Activated naive CD4-positive, alpha-beta T cell treated with Interleukin-2 at 50 U/mL for 16 hours (primary cell): ENCODE measurements at regions not wholly inside any gene's neighbourhood (a gene's known extent, or its start where the extent isn't known, plus 50 kb on each side); places are given as distances from the start of the nearest gene placed in this dataset.

Experiments
- DNase-seq: peaks from one replicate; pipeline ENCODE4 v3.0.0-alpha.2; 2020

DNA sequence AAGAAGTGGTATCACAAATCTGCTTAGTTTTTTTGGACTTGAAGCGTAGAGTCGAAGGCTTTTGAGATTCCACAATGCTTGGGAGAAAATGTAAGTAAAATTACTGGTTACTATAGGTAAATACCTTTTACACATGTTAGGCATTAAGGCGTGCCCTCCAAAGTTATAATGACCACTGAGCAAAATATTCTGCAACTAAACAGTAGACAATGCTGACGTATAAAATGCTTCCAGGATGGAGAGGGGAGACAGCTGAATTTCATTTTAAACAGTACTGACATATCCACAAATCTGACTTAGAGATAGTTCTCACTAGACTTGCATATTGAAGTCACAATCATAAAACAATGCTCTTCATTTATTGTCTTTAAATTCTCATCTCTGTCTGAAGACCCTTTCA is 144.5 kb upstream of the DCN start:
- DNase-seq: no peak

DNA sequence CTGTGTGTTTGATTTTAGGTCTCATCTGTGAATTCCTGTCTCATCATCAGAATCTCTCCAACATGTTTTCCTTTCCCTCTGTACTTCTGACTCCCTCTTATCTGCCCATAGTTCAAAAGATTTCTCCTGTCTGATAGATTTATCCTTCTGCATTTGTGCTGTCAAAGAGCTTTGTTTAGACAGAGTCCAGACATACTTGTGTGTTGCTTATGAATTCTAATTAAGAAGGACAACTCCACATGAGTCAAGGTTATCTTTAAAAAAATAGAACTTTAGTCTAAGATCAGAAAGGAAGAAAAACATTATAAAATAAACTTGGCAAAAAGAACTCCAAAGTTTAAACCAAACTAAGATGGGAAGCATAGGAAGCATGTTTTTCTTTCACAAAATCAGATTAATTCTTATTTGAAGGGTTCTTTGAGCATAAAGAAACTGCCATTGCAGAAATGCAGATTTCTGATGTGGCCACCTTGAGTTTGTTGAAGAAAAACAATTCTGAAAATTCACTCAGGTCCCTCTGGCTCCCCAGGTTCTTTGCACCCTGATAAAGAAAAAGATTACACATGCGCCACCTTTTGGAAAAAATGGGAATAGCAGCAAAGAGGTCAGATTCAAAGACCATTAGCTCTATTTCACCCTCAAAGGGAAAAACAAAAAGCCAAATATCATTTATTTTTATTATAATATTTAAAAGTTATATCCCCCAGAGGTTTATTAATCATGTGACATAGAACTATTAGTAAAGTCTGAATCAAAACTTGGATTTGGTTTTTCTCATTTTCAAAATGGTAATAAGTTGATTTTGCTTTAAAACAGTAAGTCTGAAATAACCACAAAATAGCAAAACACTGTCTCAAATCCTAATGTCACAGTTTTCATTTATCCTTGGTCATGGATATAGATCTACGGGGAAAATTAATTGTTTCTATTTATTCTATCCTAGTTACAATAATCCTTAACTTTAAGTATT is 143.7 kb upstream of the DCN start:
- DNase-seq: peak; percentile 5

DNA sequence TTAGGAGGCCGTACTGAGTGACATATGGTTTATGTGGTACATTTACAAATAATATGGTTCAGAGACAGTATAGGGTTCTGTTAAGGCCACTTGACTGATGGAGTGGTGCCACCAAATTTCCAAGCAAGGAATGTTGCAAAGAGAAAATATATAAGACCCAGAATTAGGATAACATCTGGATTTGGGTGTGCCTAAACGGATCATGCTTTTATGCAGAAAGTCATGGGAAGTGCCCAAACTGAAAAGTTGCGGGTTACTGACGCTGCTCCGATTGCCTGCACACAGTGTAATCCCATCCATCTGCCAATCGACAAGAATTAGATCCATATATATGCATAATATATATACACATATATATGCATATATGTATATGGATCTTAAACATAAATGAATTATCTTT is 138.4 kb upstream of the DCN start:
- no peak for DNase-seq

DNA sequence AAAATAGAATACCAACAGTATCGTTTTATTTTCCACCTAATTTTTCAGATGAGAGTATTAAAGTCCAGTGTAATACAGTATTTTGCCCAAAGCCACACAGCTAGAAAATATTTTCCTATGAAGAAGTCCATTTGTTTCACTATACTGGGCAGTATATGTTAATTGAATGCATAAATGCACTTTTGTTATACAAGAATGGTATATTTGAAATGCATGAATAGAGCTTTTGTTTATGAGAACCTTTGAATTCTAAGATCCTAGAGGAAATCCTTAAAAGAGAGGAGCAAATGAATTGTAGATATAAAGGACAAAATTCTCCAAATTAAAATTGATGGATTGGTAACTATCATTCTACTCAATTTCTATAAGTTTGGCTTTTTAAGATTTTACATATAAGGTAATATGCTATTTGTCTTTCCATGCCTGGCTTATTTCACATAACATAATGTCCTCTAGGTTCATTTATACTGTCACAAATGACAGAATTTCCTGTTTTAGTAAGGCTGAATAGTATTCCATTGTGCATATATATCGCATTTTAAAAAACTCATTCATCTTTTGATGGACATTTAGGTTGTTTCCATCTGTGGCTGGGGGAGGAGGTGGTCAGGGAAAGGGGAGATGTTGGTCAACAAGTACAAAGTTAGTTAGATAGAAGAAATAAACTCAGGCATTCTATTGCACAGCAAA is 136.6 kb upstream of the DCN start:
- no peak for DNase-seq

DNA sequence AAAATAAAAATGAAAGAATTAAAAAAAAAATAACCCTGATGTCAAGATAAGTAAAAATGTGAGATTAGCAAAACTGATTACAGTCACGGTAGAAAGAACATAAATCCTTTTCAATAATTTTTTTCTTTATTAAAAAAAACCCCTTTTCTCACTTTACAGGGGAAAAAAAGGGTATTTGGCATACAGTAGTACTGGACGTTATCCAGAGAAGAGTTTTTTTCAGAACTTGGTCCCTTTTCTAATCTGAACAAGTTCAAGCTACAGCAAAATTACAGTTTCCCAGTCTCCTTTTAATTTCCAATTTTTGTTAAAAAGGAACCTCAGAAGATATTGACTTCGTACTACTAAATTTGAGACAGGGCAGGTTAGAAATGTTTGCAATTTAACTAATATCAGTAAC is 134.7 kb upstream of the DCN start:
- DNase-seq: no peak

DNA sequence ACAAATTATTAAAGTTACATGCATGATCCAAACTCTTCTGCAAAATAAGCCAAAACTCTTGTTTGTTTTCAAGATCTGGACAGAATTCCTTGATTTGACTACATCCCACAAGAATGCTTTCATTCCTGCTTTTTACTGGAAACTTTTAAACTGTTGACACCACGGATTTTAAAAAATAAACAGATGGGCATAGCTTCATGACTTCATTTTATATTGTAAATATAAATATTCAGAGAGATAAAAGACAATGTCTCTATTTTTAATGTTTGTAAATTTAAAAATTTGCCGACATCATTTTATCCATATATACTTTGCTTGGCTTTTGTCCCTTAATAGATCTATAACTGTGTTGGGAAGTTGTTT is 134.3 kb upstream of the DCN start:
- no peak for DNase-seq

DNA sequence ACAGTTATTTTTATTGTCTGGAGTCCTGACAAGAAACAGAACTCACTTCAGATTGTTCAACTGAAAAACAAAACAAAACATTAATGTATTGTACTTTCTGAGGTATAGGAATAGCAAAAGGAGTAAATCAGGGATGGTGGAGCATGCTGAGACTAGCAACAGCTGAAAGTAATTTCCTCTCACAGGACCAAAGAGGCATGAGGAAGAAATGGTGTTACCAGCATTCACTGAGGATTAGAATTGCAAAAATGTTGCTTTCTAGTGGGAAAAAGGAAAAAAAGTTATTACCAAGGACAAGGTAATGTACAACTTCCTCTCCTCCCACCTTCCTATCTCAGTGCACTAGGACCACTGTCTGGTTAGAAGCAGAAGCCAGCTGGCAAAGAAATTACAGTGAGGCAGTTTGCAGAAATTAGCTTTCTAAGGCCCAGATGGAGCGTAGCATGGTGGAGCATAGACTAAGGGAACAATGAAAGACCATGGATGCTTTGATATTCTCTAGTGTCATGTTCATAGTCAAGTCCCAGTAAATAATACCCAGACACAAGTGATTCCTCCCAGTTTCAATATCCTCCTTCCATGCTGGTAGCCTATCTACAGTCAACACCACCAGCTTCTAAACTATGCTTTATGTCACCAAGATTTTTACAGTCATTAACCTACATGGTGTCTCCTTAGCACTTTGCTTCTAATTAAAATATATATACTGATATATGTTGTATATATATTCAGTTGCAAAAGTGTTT is 133.7 kb upstream of the DCN start:
- no peak for DNase-seq

DNA sequence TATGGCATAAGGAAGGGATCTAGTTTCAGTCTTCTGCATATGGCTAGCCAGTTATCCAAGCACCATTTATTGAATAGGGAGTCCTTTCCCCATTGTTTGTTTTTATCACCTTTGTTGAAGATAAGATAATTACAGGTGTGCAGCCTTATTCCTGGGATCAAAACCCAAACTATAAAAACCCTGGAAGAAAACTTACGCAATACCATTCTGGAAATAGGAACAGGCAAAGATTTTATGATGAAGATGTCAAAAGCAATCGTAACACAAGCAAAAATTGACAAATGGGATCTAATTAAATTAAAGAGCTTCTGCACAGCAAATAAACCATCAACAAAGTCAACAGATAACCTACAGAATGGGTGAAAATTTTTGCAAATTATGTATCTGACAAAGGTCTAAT is 128.5 kb upstream of the DCN start:
- DNase-seq: no peak

DNA sequence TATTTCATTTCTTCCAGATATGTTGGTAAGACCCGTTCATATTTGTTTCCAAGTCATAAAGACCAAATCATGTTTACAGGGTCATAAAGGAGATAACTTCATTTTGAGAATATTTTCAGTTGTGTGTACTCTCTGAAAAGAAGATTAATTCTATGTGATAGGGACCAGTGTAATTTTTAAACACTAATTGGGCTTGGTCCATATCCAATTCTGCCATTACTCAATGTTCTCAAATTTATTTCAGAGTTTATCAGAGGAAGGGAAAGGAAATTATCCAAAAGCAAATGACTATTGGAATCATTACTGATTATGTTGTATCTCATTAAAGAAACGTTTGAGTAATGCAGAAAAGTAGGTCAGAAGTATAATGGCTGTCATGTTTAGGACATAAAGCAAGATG is 126.8 kb upstream of the DCN start:
- DNase-seq: no peak

DNA sequence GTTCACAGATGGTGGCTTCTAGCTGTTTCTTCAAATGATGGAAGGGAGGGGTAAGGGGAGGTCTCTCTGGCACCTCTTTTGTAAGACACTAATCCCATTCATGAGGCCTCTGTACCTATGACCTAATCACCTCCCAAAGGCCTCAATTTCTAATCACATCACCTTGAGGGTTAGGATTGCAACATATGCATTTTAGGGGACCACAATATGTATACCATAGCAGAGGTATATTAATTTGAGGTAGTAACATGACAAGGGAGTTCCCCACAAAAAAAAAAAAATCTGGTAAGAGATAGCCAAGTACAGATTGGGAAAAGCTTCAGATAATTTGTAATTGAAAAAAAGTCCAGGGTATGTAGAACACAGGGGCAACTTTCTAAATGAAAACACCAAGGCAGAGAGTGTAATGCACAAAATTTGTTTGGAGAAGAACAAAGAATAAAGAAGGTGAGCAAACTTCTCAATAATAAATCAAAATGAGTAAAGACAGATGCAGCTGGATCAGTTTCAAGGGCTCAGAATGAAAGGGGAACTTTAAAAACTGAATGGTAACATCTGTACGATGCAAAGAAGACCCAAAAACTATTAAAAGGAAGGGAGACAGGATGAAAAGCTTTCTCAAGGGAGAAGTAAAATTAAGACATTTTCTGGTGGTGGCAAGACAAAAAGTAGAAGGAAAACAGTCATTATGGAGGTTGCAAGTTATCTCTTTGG is 125.5 kb upstream of the DCN start:
- DNase-seq: no peak

DNA sequence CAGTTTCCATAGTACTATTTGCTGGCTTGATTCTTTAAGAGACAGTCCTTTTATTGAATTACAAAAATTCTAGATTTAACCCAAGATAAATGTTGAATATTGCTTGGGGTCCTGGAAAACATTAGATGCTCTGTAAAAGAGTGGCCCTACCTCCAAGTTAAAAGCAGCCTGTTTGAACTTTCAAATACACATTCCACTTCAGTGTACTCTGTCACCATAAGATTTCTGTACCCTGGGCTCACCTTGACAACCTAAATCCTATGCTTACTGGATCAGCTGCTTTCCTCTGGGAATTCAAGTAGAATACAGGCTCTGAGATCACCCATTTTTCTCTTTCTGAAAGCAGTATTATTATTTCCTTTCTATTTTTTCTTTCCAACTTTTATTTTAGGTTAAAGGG is 107.7 kb upstream of the DCN start:
- DNase-seq: no peak

DNA sequence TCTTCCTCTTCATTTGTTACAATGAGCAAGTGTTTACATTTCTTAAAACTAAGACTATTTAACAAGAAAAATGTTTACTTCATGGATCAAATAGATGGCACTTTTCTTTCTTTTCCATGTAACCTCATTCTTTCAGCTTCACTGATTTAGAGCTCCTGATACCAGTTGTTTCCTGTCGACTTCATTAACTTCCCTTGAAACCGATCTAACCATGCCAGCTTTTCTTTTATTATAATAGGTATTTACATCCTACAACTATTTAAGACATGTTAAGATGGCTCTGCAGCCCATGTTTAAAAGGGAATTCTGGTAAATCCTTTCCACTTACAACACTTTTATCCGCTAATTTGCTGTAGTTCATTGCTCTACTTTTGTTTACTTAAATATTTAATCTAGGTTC is 107.3 kb upstream of the DCN start:
- DNase-seq: no peak

DNA sequence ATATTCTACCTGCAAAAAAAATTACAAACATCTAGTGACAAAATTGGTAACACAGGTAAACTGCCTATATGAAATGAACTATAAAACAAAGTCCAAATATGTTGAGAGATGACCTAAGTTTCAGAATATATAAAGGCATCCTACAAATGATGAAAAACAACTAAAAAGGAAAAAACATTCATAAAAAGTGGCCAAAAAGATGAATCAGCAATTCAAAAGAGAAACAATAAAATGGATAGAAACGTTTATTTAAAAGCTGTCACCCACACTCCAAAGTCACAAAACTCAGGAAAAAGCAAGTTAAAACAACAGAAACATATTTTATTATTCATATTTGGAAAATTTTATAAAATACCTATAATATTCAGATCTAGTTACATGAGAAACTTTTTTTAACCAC is 106.5 kb upstream of the DCN start:
- no peak for DNase-seq

DNA sequence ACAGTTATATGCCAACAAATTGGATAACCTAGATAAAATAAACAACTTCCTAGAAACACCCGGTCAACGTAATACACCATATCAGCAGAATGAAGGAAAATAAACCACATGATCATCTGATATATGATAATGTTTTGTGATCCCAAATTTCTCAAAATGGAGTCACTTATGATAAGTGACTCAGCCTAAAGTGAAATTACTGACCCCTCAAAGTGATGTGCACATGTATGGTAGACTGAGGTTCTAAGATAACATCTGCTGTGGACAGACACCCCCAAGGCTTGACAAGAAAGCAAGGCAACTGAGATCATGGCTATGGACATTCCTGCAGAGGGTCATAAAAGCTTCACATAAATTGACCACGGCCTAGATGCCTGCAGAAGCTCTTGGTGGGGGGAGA is 105.1 kb upstream of the DCN start:
- DNase-seq: no peak

DNA sequence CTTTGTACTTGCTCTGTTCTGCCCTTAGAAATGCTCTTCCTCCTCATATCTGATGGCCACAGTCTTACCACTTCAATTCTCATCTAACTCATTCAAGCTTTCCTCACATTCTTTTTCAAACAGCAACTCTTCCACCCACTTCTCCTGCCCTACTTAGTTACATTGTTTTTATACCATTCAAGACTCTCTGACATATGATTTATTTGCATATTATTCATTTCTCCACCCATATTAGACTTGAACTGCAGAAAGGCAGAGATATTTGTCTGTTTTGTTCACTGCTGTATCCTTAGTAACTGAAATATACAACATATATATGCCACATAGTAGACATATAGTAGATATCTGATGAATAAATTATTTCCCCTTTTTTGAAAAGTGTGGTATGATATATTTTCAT is 95.5 kb upstream of the DCN start:
- DNase-seq: no peak

DNA sequence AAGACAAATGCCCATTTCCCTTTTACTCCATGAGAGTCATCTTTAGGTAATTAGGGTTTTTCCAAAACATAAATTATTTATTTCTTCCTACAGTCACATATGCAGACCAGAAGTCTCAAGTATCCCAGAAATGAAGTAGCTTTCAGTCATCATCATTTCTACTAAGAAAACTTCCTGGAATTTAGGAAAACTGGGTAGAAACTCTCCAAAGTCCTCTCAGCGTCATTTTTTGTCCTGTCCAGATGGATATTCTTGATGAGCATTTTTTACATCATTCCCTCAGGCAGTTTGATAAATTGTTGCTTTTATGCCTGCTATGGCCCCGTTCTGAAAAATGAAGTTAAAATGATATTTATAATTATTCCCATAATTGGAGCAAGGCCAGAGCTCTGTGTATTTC is 93.9 kb upstream of the DCN start:
- DNase-seq: no peak

DNA sequence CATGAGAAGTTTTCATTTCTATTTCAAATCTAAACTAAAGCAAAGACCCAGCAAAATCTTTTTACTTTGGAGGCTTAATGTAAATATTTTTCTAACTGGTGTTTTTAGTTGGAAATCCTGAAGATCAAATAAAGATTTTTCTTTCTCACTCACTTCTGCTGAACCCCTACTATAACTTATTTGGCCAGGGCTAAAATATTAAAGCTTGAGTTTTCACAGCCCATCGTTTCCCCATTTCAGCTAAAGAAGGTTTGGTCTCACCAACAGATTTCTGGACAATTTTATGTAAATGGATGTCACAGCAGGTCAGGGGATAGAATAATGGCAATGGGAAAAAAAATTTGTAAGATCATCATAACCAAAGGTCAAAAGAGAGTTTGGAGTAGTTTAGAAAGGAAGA is 92.7 kb upstream of the DCN start:
- no peak for DNase-seq

DNA sequence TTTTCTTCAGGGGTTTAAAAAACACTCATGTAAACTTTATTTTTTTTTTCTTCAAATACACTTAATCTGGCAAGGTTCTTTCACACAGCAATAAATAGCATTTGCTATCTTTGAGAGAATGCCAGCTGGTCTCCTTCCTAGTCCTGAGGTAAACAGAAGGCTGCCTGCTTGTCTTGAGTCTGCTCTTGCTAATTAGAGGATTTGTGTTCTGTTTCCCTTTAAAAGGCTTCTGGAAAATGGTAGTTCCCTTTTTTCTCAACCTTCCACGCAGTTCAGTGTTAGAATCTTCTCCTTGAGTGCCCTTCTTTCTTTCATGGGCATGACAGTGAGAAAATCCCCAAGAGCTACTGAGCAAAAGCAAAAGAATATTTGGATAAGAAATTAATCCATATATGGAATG is 92.3 kb upstream of the DCN start:
- no peak for DNase-seq

DNA sequence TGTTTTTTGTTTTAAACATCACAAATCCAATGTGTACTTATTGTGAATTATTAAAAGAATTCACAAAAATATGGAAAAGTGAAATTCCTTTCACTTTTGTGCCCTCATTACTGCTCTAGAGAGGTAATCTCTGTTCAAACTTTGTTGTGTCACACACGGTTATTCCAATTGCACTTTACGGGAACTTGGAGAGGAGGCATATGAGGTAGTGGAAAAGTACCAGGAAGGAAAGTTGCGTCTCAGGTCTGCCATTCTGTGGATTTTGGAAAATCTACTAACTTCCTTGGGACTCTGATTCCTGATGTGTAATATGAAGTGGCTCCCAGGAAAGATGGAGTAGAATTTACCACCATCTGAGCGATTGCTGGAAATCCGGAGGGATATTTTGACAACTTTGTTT is 90.9 kb upstream of the DCN start:
- DNase-seq: no peak

DNA sequence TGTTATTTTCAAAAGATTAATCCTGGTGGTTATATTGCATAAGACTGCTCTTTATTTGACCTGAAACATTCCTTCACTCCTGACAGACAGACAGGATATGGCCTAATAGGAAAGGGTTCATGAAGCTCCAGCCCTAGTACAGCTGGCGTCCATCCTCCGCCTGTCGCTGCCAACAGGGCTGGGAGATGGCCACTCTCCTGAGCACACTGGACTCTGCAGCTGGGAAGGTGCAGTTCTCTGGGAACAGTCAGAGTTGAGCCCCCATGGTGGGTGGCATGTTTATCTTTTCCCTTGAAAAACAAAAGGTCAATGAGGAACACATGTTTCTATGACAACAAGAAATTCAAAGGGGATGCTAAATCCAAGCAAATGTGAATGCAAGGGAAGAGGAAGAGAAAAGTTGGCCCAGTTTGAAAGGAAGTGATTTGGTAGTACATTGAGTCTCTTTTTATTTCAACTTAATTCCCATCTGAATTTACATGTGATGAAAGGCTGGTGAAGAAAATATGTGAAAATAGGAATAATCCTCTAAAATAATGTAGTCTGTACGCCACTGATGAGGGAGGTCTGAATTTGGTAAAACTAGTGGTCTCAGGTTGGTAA is 89.9 kb upstream of the DCN start:
- DNase-seq: no peak

DNA sequence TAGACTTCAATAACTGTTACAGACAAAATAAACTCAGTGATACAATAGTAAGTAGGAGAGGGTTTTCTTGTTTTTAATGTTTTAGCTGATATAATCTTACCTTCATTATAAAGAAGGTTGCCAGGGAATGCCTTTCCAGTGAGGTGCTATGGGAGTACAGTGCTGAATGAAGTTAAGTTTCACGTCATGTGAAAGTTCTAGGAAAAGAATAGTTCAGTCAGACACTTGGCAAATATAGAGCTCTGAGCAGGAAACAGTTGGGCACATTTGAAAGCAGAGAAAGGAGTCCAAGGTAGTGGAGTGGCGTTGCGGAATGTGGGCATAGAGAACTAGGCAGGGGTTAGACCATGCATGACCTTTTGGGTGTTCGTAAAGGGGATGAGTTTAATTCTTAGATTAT is 88.6 kb upstream of the DCN start:
- no peak for DNase-seq

DNA sequence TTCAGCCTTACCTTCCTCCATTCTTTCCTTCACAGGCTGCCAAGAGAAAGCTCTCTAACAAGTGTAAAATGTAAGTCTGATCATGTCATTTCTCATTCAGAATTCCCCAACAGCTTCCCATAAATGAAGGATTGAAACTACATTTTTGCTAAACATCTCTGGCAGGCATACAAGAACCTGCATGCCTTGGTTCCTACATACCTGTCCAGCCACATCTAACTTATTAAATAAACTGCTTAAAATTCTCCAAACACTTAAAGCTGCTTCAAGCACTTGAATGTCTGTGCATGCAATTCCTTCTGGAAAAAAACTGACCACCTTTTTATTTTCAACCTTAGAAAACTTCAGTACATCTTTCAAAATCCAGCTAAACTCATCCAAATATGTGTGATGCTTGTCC is 84.4 kb upstream of the DCN start:
- no peak for DNase-seq

DNA sequence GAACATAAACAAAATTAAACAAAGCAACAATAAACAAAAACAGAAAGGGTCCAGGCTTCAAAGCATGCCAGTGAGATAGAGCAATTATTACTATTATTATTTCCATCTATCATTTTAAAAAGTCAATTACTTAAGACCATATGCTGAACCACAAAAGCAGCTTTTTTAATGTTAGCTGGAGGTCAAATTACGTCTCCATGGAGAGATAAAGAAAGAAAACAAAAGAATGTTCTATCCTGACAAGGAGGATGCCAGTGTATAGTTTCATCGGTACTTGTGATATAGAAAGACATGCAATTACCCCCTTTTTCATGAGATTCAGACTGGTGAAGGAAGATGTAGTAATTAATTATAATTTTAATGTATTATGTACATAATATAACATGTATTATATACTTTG is 81.6 kb upstream of the DCN start:
- DNase-seq: no peak
